ENCODE measurements at regions not wholly inside any gene's neighbourhood (a gene's known extent, or its start where the extent isn't known, plus 50 kb on each side); places are given as distances from the start of the nearest gene placed in this dataset.

- no peak for TF ChIP-seq CTCF (IDR thresholded peaks at IDR 0.05)
- TF ChIP-seq POLR2A (IDR thresholded peaks at IDR 0.05), result no peak
Measured at GRCh38 chr18:64260810-64261209, 111.9 kb upstream of the LINC00305 start.

Data from Peyer's patch (tissue), 4 donors.